GM19328 (cell line): ENCODE measurements at regions not wholly inside any gene's neighbourhood (a gene's known extent, or its start where the extent isn't known, plus 50 kb on each side); places are given as distances from the start of the nearest gene placed in this dataset.

Experiments
- ATAC-seq: cut with Tn5 transposase; IDR thresholded peaks from one replicate; pipeline ENCODE4 v1.9.1; 2021; ENCODE audit warnings: mild to moderate bottlenecking, moderate library complexity; ENCODE audit not compliant: unreplicated experiment

DNA sequence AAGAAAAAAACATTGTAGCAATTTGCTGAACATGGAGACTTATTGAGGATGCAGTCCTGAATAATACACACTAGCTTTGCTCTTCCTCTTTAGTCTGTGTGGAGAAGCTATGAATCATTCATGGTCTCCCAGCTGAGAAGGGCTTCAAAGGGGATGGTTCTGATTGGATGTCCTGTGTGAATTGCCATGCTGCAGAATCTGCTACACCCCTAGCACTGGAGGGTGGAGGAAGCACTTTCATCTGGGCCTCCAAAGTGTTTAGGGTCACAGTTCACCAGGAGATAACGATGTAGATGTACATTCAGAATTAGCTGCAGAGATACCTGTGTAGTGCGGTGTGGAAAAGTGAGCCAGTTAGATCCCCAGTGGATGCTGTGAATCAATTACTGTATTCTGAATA is 321.1 kb upstream of the EDNRB start:
- no peak for ATAC-seq

DNA sequence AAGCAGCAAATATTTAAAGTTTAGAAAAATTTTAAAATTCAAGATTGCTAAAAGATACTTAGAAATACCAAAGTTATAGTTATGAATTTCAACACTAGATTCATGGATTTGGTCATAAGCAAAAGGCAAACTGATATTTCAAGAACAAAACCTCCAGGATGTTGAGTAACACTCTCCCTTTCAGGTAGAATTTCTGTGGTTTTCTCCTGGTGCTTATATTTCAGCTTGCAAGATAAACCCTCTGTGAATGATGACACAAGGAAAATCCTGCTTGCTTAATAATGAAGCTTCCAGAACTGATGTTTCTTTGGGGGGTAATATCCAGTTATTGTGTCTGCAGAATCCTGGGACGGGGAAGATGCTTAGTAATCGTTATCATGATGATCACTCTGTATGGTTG is 320.3 kb upstream of the EDNRB start:
- no peak for ATAC-seq

DNA sequence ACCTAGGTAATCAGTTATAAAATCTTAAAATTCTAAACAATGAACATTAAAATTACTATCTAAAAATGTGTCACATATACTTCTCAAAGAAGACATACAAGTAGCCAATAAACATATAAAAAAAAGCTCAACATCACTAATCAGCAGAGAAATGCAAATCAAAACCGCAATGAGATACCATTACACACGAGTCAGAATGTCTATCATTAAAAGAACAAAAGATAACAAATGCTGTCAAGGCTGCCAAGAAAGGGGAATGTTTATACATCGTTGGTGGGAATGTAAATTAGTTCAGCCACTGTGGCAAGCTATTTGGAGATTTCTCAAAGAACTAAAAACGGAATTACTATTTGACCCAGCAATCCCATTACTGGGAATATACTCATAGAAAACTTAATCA is 310.3 kb upstream of the EDNRB start:
- no peak for ATAC-seq

DNA sequence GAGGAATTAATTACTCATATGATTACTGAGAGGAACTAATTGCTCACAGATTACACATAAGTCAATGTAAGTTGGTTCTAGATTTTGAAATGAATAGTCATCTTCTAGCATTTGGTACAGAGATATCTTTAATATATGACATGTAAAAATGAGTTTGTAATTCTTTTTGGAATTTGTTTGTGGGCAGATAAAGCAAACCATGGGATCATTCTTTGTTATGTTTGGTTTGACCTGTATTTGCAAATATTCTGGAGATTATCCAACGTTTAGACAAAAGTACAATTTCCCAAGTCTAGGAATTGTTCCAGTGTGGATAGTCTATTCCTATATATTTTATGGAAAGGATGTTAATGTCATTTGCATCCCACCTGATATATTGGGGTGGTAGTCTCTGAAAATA is 309.6 kb upstream of the EDNRB start:
- no peak for ATAC-seq

DNA sequence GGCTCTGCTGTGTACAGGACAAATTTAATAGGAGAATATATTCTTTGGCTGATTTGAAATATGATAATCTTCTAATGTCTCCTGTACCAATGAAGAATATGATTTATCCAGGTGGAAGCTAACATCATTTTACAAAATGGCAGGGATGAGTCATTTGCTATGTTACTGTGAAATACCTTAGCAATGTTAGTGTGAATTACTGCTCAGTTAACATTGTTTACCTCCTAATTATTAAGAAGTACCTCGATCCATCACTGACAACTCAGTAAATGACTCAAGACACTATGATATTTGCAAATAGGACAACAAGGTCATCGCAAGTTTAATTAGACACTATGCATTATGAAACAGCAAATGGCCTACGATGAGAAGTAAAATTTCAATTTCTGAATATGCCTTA is 309.1 kb upstream of the EDNRB start:
- ATAC-seq, result no peak

DNA sequence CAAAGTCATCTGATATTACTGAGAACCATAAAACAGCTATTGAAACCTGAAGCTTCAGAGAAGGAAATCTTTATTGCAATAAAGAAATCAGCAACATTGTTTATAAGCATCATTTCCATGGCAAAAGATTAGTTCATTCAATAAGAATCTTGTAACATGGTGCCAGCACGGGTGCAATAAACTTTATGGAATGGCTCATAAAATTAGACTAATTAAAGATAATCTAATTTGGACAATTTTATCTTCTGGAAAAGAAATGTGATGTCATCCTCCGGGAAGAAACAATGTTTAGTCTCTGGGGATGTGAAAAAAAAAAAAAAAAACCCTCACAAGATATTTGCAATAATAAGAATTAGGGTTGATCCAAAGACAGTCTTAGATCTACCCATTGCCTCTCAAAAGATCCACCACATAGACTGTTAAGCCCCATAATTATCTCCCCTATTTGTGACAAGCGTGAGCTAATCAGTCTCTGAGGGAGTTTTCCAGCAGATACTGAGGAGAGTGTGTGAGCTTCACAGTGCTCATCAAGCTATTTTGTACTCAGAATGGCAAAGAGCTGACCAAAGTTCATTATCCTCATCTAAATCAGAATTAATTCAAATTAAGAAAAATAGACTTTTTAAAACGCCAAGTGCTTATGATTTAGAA is 297.0 kb upstream of the EDNRB start:
- no peak for ATAC-seq

DNA sequence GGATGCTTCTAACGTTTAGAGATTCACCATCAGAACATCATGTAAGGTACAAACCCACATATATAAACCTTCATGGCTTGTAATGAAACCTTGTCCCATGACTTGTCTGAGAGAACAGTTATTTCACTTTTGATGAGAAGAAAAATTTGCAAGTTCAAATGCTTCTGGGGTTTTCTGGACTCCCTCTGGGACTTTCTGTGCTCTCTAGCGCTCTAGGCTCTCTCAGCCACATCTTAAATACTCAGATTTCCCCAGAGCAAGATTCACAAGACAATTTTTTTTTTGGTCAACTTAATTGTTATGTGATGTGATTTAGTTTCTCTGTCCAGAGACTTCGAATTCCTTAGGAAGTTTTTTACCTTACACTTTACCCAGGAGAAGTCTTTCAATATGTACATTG is 282.8 kb upstream of the EDNRB start:
- peak; percentile 82 for ATAC-seq

DNA sequence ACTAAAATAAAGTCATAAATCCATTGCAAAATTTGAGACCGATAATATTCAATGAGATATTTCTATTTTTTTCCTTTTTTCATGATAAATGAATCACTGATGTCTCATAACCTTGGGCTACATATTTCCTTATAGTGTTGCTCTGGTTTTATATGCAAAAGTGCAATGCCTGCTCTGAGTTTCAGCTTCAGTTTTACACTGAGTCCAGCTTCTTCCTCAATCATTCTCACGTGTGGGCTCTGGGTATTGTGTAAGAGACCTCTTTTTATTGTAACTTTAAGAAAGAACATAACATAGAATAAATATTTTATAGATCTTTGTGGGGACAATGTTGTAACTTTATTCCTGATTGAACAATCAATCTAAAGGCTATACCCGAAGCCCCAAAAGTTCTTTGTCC is 280.2 kb upstream of the EDNRB start:
- no peak for ATAC-seq

DNA sequence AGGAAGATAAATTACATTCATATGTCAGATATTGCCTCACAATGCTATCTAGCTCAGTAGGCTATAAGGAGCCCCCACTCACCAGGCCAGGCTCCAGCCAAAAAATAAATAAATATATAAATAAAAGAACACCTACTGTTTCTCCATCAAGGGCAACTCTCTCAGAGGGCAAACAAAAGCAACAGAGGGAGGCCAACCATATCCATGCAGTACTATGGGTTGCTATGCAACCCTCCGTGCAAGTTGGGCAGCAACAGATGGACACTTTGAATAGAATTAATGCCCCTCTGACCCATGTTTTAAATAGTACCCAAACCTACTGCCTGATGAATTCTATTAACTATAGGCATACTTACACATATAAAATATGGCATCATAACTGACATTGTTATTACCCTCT is 279.8 kb upstream of the EDNRB start:
- no peak for ATAC-seq

DNA sequence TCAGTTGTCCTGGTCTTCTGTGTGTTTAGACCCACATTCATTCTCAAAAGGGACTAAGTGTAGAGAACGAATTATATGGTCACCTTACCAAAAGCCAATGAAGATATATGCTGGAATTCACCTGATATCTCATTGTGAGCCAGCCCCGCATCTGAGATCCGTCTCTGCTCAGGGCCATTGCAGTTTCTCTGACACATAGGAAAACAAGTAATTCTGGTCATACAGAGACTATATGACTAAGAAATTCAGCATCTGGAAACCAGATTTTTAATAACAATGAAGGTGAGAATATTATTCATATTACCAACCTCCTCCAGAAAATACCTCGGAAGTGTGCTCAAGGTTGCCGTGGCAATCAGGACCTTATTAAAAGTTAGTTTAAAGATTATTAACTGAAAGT is 278.6 kb upstream of the EDNRB start:
- ATAC-seq, result no peak

DNA sequence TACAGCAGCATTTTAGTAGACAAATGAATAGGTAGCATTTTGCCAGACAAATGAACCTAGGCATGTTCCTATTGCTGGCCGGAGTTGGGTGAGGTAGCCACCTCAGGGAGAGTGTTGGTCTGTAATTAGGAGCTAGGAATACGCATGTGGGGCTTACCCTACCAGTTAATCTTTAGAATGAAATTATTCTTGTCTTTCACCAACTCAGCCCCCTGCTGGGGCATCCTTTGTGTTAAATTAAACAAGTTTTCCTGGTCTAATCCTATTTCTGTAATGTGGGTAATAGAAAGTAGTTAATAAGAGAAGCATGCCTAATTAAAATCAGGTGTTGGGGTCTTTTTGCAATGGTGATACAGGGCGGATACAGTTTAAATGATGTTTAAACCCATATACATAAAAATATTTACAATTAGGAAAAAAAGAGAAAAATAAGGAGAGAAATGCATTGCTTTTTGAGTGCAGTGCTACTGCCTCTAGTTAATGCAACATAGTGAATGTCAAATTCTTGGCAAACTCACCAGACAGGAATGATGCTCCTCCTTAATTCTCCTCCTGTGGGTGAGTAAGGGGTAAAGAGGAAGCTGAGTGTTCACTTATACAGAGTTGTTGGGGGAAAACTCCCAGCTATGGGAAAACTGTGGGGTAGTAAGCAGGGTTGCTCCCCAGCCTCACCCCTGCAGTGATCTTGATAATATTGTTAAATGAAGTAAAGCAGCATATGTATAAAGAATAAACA is 276.4 kb upstream of the EDNRB start:
- ATAC-seq, result no peak

DNA sequence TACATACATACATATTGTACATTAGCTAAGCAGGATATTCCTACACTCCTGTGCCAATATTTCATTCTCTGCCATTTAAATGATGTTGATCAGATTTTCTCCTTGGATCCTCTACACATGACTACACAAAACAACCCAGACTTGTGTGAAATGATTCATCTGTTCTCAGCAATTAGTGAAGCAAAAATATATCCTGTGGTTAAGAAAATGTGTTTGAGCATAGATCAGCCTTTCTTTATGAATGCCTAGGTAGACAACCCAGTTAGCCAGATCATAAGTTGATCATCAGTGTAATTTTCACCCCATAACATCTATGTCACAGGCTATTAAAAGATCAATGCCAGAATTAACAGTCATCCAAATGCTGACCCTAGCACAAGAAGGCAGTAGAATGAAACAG is 275.2 kb upstream of the EDNRB start:
- peak; percentile 38 for ATAC-seq

DNA sequence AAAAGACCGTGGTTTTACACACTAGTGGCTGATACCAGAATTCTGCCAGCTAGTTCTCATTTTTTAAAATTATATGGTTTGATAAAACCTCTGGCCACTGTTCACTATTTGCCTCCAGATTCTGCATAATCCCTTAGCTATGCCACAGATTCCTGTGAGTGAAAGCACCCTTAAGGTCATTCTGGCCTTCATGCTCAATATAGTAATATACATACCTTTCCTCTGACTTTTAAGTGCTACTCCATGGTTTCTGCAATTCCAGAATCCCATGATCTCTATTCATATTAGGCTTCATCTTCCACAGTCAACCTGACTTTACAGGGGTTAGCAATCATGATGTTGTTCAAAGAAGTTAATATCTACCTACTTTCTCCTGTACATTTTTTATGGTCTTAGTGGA is 274.1 kb upstream of the EDNRB start:
- ATAC-seq, result no peak

DNA sequence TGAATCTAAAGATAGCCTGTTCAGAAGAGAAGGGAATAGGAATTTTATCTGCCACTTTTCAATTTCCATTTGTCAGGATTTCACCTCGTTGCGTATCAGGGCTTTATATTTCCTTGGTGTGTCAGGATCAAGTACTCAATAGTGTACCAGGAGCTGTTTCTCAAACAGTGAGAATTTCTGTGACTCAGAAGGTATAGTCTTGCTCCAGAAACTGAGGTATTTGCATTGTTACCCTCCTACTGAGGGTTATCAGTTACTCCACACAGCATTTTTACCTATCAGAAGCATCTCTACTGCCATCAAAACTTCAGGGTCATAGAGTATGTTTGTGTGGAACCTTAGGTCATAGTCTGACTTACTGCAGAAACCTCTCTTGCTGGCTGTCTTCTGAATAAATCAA is 271.7 kb upstream of the EDNRB start:
- ATAC-seq, result no peak

DNA sequence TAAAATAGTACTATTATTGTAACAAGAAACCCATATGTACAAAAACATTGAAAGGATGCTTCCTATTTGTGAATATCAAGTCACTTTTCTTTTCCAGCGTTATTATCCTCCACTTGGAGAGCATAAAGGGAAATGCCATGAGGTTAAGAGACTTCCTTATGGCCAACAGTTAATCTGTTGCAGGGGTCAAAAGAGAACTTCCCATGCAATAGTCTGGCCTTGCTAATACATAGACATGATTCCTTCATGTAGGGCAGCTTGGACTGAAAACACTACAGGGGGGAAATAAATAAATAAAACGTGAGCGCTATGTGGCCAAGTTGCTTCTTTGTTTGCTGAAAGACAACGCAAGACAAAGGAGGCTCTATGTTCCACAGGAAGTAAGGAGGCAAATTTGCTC is 269.1 kb upstream of the EDNRB start:
- ATAC-seq, result no peak

DNA sequence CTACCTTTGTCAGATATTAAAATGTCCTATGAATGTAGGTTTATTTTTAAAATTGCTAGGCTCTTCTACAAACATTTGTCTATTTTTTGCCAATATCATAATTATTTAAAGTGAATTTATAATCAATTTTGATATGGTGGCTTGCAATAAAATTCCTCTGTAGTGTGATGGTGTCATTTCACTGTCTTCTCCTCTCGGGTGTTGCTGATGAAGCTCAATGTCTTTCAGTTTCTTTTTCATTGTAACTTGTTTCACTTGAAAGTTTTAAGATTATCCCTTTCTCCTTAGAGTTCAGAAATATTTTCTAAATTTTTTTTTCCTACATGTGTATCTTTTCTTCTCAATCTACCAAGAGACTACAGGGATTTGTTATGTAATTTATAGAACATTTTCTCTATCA is 267.1 kb upstream of the EDNRB start:
- no peak for ATAC-seq

DNA sequence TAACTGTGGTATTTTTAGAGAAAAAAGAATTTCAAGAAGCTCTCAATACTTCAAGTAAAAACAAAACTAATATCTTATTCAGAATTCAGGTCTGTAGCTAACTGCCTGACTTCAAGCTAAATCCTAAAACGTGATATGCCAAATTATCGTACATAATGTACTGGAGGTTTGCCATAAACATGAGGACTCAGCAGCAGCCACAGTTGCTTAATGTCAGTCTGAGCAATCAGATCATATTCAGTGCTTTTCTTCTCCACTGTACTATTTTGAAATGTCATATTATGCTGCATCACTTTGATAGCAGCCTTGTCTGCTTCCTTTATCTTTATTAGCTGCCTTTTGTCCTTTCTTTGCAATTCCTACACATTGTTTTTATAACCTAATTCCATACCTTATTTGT is 265.1 kb upstream of the EDNRB start:
- no peak for ATAC-seq

DNA sequence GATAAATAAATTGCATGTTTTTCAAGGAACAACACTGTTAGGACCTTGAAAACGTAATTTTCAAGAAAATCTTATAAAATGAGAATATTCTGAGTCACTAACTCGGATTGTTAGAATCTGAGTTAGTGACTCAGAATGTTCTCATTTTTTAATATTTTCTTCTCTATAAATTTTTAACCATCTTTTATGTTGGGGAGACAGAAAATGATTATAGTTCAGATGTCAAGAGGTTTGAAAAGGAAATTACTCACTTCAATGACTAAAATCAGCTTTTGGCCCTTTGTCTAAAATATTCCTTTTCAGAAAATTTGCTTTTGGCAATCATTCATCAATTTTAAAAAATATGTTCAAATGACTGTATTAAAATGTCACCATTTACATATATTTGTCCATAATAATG is 264.2 kb upstream of the EDNRB start:
- no peak for ATAC-seq

DNA sequence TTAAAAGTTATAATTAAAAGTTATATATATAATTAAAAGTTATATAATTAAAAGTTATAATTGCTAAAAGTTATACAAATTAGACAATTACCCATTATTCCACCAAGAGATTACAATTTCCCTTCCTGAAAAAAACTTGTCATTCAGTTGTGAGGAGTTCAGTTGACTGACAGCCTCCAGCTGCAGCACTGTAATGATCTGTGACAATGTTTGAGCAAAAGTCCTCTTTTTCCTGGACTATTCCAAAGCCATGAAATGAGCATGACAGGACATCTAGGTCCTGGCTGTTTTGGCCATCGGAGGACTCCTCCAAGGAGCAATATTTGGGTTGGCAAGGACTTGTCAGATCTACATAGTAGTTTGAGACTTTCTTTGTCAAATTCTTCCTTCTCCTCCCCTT is 258.7 kb upstream of the EDNRB start:
- ATAC-seq, result no peak

DNA sequence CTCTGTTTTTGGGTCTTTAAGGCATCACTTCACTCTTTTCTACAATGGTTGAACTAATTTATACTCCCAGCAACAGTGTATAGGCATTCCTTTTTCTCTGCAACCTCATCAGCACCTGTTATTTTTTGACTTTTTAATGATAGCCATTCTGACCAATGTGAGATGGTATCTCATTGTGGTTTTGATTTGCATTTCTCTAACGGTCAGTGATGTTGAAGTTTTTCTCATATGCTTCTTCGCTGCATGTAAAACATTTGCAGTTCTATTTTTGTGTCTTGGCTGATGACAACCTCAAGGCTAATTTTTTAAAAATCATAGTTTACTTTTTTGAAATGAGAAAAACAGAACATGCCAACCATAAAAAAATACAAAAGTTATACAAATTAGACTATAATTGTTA is 258.2 kb upstream of the EDNRB start:
- no peak for ATAC-seq

DNA sequence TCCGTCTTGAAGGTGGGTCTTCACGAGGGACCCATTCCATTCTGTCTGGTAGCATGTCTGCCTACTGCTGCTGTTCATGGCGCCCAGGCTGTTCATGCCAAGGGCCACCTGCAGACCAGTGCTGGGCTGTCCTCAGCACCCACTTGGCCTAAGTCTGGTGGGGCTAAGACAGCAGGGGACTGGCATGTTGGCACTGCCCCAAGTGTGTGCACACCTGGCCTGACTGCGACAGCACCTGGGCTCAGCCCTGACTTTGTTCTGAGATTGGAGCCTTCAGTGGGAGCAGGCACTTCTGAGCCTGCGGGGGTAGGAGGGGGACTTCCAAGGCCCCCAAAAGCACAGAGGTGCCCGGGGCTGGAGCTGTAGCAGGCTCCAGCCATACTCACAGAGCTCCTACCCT is 250.8 kb upstream of the EDNRB start:
- no peak for ATAC-seq

DNA sequence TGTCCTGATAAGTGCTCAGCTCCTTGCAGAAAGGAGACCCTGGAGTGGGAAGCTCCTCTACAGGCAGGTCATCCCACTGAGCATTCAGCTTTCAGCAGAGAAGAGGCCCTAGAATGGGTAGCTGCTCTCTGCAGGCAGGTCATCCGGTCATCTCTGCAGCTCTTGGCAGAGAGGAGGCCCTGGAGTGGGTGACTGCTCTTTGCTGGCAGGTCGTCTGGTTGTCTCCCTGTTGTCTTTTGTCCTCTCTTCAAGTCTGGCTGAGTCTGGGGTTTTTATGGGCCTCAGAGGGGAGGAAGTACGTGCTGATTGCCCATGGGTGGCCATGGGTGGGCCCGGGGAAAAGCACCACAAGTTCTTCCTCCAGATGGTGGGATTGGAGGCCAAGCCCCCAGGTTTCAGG is 250.3 kb upstream of the EDNRB start:
- ATAC-seq, result no peak

DNA sequence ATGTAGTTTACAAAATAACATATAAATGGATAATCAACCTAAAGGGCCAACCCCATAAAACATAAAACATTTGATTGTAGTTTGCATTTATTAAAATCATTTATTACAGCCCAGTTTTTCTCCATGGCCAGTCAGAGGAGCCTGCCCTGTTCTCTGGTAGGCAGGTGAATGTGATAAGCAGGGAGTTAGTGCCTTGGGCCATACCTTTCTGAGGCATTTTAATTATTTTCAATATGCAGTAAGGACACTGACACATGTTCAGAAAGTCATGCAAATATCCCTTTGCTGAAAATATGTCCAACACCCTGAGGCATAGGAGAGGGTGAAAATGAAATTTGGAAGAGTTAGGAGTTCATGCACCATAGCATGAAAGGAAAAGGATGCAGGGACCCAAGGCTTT is 242.6 kb upstream of the EDNRB start:
- no peak for ATAC-seq
